ENCODE measurements at regions not wholly inside any gene's neighbourhood (a gene's known extent, or its start where the extent isn't known, plus 50 kb on each side); places are given as distances from the start of the nearest gene placed in this dataset.

- Mint-ChIP-seq H3K4me1 (no peaks in the 10 kb centered on the region), H3K27ac (no peak overlapping the region), H3K27me3 (no peaks in the 10 kb centered on the region), H3K4me3 (no peak overlapping the region), H3K36me3 (no peaks in the 10 kb centered on the region), H3K9me3 (peaks cover 2 to 6% (median 4%) of the 10 kb centered on the region in 5 donors)
- Histone ChIP-seq H3K4me1 (ENCODE audit: insufficient read depth, low read length) (no peaks in the 10 kb centered on the region), H3K9me3 (ENCODE audit: low read length) (no peaks in the 10 kb centered on the region), H3K4me3 (ENCODE audit: low read length) (no peak overlapping the region), H3K27ac (ENCODE audit: low read depth, low read length) (no peak overlapping the region), H3K27me3 (ENCODE audit: insufficient read depth, low read length, poor library complexity, severe bottlenecking) (no peaks in the 10 kb centered on the region), H3K36me3 (ENCODE audit: insufficient read depth, low read length) (no peaks in the 10 kb centered on the region)
- POLR2A ChIA-PET, result no interaction called here
- no peak for DNase-seq
- CTCF ChIA-PET, result no interaction called here
These were observed 1579.3 kb downstream of the C4orf33 start for GRCh38 chr4:130675266-130675665.

GRCh38 chr4:130689181-130689580 is 1593.2 kb downstream of the C4orf33 start:
- Mint-ChIP-seq H3K27me3 (no peaks in the 10 kb centered on the region), H3K27ac (no peak overlapping the region), H3K9me3 (peaks cover 2 to 19% (median 8%) of the 10 kb centered on the region in 5 donors), H3K36me3 (no peaks in the 10 kb centered on the region), H3K4me3 (no peak overlapping the region), H3K4me1 (no peaks in the 10 kb centered on the region)
- no peaks in the 10 kb centered on the region for H3K4me1 ChIP-seq (ENCODE audit: insufficient read depth, low read length)
- CTCF ChIA-PET, result no interaction called here
- no peak overlapping the region for H3K4me3 ChIP-seq (ENCODE audit: low read length)
- POLR2A ChIA-PET, result no interaction called here
- H3K9me3 ChIP-seq (ENCODE audit: low read length), result no peaks in the 10 kb centered on the region
- DNase-seq, result no peak
- H3K27me3 ChIP-seq (ENCODE audit: insufficient read depth, low read length, poor library complexity, severe bottlenecking), result no peaks in the 10 kb centered on the region
- no peaks in the 10 kb centered on the region for H3K36me3 ChIP-seq (ENCODE audit: insufficient read depth, low read length)
- H3K27ac ChIP-seq (ENCODE audit: low read depth, low read length), result no peak overlapping the region

GRCh38 chr4:130698251-130698650 is 1602.3 kb downstream of the C4orf33 start:
- no peaks in the 10 kb centered on the region for H3K4me1 Mint-ChIP-seq
- H3K4me3 Mint-ChIP-seq, result no peak overlapping the region

GRCh38 chr4:130699004-130699403 is 1603.1 kb downstream of the C4orf33 start:
- ChIA-PET POLR2A (no interaction called here), CTCF (no interaction called here)
- no peaks in the 10 kb centered on the region for H3K27me3 ChIP-seq (ENCODE audit: insufficient read depth, low read length, poor library complexity, severe bottlenecking)
- H3K4me1 ChIP-seq (ENCODE audit: insufficient read depth, low read length), result no peaks in the 10 kb centered on the region
- no peaks in the 10 kb centered on the region for H3K27me3 Mint-ChIP-seq
- H3K27ac Mint-ChIP-seq, result no peak overlapping the region
- no peaks in the 10 kb centered on the region for H3K36me3 ChIP-seq (ENCODE audit: insufficient read depth, low read length)
- H3K9me3 ChIP-seq (ENCODE audit: low read length), result no peaks in the 10 kb centered on the region
- H3K27ac ChIP-seq (ENCODE audit: low read depth, low read length), result no peak overlapping the region
- no peaks in the 10 kb centered on the region for H3K4me1 Mint-ChIP-seq
- H3K4me3 Mint-ChIP-seq, result no peak overlapping the region
- peaks cover 4 to 42% (median 10%) of the 10 kb centered on the region in 5 donors for H3K9me3 Mint-ChIP-seq
- DNase-seq, result no peak
- no peaks in the 10 kb centered on the region for H3K36me3 Mint-ChIP-seq
- H3K4me3 ChIP-seq (ENCODE audit: low read length), result no peak overlapping the region

More at GRCh38 chr4:130698251-130698650, 1602.3 kb downstream of the C4orf33 start:
- Mint-ChIP-seq H3K9me3 (peaks cover 4 to 37% (median 10%) of the 10 kb centered on the region in 5 donors), H3K36me3 (no peaks in the 10 kb centered on the region), H3K27ac (no peak overlapping the region), H3K27me3 (no peaks in the 10 kb centered on the region)
- ChIA-PET CTCF (no interaction called here), POLR2A (no interaction called here)
- no peak for DNase-seq
- Histone ChIP-seq H3K27me3 (ENCODE audit: insufficient read depth, low read length, poor library complexity, severe bottlenecking) (no peaks in the 10 kb centered on the region), H3K9me3 (ENCODE audit: low read length) (no peaks in the 10 kb centered on the region), H3K4me3 (ENCODE audit: low read length) (no peak overlapping the region), H3K36me3 (ENCODE audit: insufficient read depth, low read length) (no peaks in the 10 kb centered on the region), H3K4me1 (ENCODE audit: insufficient read depth, low read length) (no peaks in the 10 kb centered on the region), H3K27ac (ENCODE audit: low read depth, low read length) (no peak overlapping the region)

GRCh38 chr4:130703211-130703935 is 1607.4 kb downstream of the C4orf33 start:
- H3K4me1 Mint-ChIP-seq, result no peaks in the 10 kb centered on the region
- H3K9me3 Mint-ChIP-seq, result peaks cover 4 to 30% (median 9%) of the 10 kb centered on the region in 5 donors
- H3K36me3 Mint-ChIP-seq, result no peaks in the 10 kb centered on the region
- DNase-seq, result no peak
- Histone ChIP-seq H3K4me1 (ENCODE audit: insufficient read depth, low read length) (no peaks in the 10 kb centered on the region), H3K36me3 (ENCODE audit: insufficient read depth, low read length) (no peaks in the 10 kb centered on the region), H3K27ac (ENCODE audit: low read depth, low read length) (no peak overlapping the region), H3K27me3 (ENCODE audit: insufficient read depth, low read length, poor library complexity, severe bottlenecking) (no peaks in the 10 kb centered on the region), H3K9me3 (ENCODE audit: low read length) (no peaks in the 10 kb centered on the region), H3K4me3 (ENCODE audit: low read length) (no peak overlapping the region)
- CTCF ChIA-PET, result no interaction called here
- POLR2A ChIA-PET, result no interaction called here
- H3K27me3 Mint-ChIP-seq, result no peaks in the 10 kb centered on the region
- H3K4me3 Mint-ChIP-seq, result no peak overlapping the region
- no peak overlapping the region for H3K27ac Mint-ChIP-seq

GRCh38 chr4:130705023-130705422 is 1609.1 kb downstream of the C4orf33 start:
- Mint-ChIP-seq H3K27me3 (no peaks in the 10 kb centered on the region), H3K36me3 (no peaks in the 10 kb centered on the region), H3K9me3 (peaks cover 1 to 22% (median 9%) of the 10 kb centered on the region in 5 donors), H3K27ac (no peak overlapping the region), H3K4me1 (no peaks in the 10 kb centered on the region), H3K4me3 (no peak overlapping the region)
- H3K27ac ChIP-seq (ENCODE audit: low read depth, low read length), result no peak overlapping the region
- DNase-seq, result no peak
- H3K4me1 ChIP-seq (ENCODE audit: insufficient read depth, low read length), result no peaks in the 10 kb centered on the region
- ChIA-PET CTCF (no interaction called here), POLR2A (no interaction called here)
- H3K27me3 ChIP-seq (ENCODE audit: insufficient read depth, low read length, poor library complexity, severe bottlenecking), result no peaks in the 10 kb centered on the region
- no peaks in the 10 kb centered on the region for H3K36me3 ChIP-seq (ENCODE audit: insufficient read depth, low read length)
- no peaks in the 10 kb centered on the region for H3K9me3 ChIP-seq (ENCODE audit: low read length)
- H3K4me3 ChIP-seq (ENCODE audit: low read length), result no peak overlapping the region

- Mint-ChIP-seq H3K27ac (no peak overlapping the region), H3K4me3 (no peak overlapping the region), H3K27me3 (no peaks in the 10 kb centered on the region), H3K9me3 (peaks cover 0 to 15% (median 6%) of the 10 kb centered on the region in 5 donors), H3K4me1 (no peaks in the 10 kb centered on the region), H3K36me3 (no peaks in the 10 kb centered on the region)
- Histone ChIP-seq H3K27ac (ENCODE audit: low read depth, low read length) (no peak overlapping the region), H3K4me1 (ENCODE audit: insufficient read depth, low read length) (no peaks in the 10 kb centered on the region), H3K9me3 (ENCODE audit: low read length) (no peaks in the 10 kb centered on the region), H3K4me3 (ENCODE audit: low read length) (no peak overlapping the region), H3K36me3 (ENCODE audit: insufficient read depth, low read length) (no peaks in the 10 kb centered on the region), H3K27me3 (ENCODE audit: insufficient read depth, low read length, poor library complexity, severe bottlenecking) (no peaks in the 10 kb centered on the region)
- no peak for DNase-seq
- ChIA-PET CTCF (no interaction called here), POLR2A (no interaction called here)
These were observed 1616.1 kb downstream of the C4orf33 start for GRCh38 chr4:130712038-130712437.

GRCh38 chr4:130714006-130714405 is 1618.1 kb downstream of the C4orf33 start:
- no peak overlapping the region for H3K4me3 ChIP-seq (ENCODE audit: low read length)
- ChIA-PET CTCF (no interaction called here), POLR2A (no interaction called here)
- no peaks in the 10 kb centered on the region for H3K27me3 Mint-ChIP-seq
- no peak for DNase-seq
- H3K4me1 ChIP-seq (ENCODE audit: insufficient read depth, low read length), result no peaks in the 10 kb centered on the region
- no peaks in the 10 kb centered on the region for H3K36me3 ChIP-seq (ENCODE audit: insufficient read depth, low read length)
- H3K27me3 ChIP-seq (ENCODE audit: insufficient read depth, low read length, poor library complexity, severe bottlenecking), result no peaks in the 10 kb centered on the region
- H3K4me1 Mint-ChIP-seq, result no peaks in the 10 kb centered on the region
- H3K9me3 ChIP-seq (ENCODE audit: low read length), result no peaks in the 10 kb centered on the region
- H3K27ac ChIP-seq (ENCODE audit: low read depth, low read length), result no peak overlapping the region
- H3K27ac Mint-ChIP-seq, result no peak overlapping the region
- H3K36me3 Mint-ChIP-seq, result no peaks in the 10 kb centered on the region
- H3K9me3 Mint-ChIP-seq, result peaks cover 0 to 11% (median 6%) of the 10 kb centered on the region in 5 donors
- no peak overlapping the region for H3K4me3 Mint-ChIP-seq

Data from CD8-positive, alpha-beta memory T cell (primary cell).